Neuronal stem cell (in vitro differentiated cells): ENCODE measurements at regions not wholly inside any gene's neighbourhood (a gene's known extent, or its start where the extent isn't known, plus 50 kb on each side); places are given as distances from the start of the nearest gene placed in this dataset.

Experiments used
- DNase-seq: peaks from one replicate; pipeline ENCODE4 v3.0.0-alpha.2; 2013; ENCODE audit warnings: low spot score
- H2AFZ ChIP-seq: one replicate; pipeline ENCODE4 v1.6.1; 2013; ENCODE audit warnings: mild to moderate bottlenecking, low read length, inconsistent platforms
- H2AK5ac ChIP-seq: 2 replicates; pipeline ENCODE4 v1.6.1; 2013; ENCODE audit warnings: low read depth, mild to moderate bottlenecking, inconsistent platforms, low read length, moderate library complexity, mixed read lengths
- H2BK120ac ChIP-seq: 2 replicates; pipeline ENCODE4 v1.6.1; 2013; ENCODE audit warnings: low read depth, mild to moderate bottlenecking, inconsistent platforms, low read length, moderate library complexity, mixed read lengths
- H2BK12ac ChIP-seq: one replicate; pipeline ENCODE4 v1.6.1; 2013; ENCODE audit warnings: low read length, inconsistent platforms
- H2BK15ac ChIP-seq: 2 replicates; pipeline ENCODE4 v1.6.1; 2013; ENCODE audit warnings: mild to moderate bottlenecking, low read length, inconsistent platforms, mixed read lengths
- H2BK5ac ChIP-seq: one replicate; pipeline ENCODE4 v1.6.1; 2013; ENCODE audit warnings: inconsistent platforms, mild to moderate bottlenecking, low read length, moderate library complexity
- H3K14ac ChIP-seq: one replicate; pipeline ENCODE4 v1.6.1; 2013; ENCODE audit warnings: low read length, inconsistent platforms
- H3K18ac ChIP-seq: 2 replicates; pipeline ENCODE4 v1.6.1; 2013; ENCODE audit warnings: low read length, inconsistent platforms
- H3K23ac ChIP-seq: 2 replicates; pipeline ENCODE4 v1.6.1; 2013; ENCODE audit warnings: low read depth, mild to moderate bottlenecking, mixed read lengths, low read length, inconsistent platforms; ENCODE audit not compliant: poor library complexity
- H3K27ac ChIP-seq: replicated peaks from 3 replicates; pipeline ENCODE4 v1.5.1; 2013; ENCODE audit warnings: low read length, inconsistent platforms
- H3K27me3 ChIP-seq, 3 experiments: 2 replicates each; pipeline ENCODE4 v1.6.1; 2013; ENCODE audit warnings: low read length in 3 of 3, mild to moderate bottlenecking in 2 of 3, inconsistent platforms in 1 of 3, low read depth in 1 of 3, mixed read lengths in 1 of 3, moderate library complexity in 1 of 3; ENCODE audit not compliant: control insufficient read depth in 3 of 3, insufficient read depth in 3 of 3
- H3K36me3 ChIP-seq, 2 donors: replicated peaks in 1 of 2; 2 replicates each; pipeline ENCODE4 v1.6.1; 2013; ENCODE audit warnings: low read length in 2 of 2; ENCODE audit not compliant: control insufficient read depth in 2 of 2, insufficient read depth in 2 of 2
- H3K4ac ChIP-seq: 2 replicates; pipeline ENCODE4 v1.6.1; 2013; ENCODE audit warnings: inconsistent platforms, mild to moderate bottlenecking, low read length, moderate library complexity
- H3K4me1 ChIP-seq, 2 donors: 1 replicate in 1 of 2; 2 replicates in 1 of 2; pipeline ENCODE4 v1.6.1; 2013; ENCODE audit warnings: low read length in 2 of 2, low read depth in 1 of 2; ENCODE audit not compliant: control insufficient read depth in 2 of 2, insufficient read depth in 1 of 2
- H3K4me2 ChIP-seq: one replicate; pipeline ENCODE4 v1.6.1; 2013; ENCODE audit warnings: mild to moderate bottlenecking, low read length, inconsistent platforms; ENCODE audit not compliant: insufficient read depth, poor library complexity, severe bottlenecking
- H3K4me3 ChIP-seq, 2 donors: 2 replicates each; pipeline ENCODE4 v1.5.1; 2013; ENCODE audit warnings: low read length in 2 of 2, mild to moderate bottlenecking in 2 of 2, inconsistent platforms in 1 of 2, moderate library complexity in 1 of 2
- H3K79me1 ChIP-seq: one replicate; pipeline ENCODE4 v1.6.1; 2013; ENCODE audit warnings: low read depth, mild to moderate bottlenecking, inconsistent platforms, low read length, moderate library complexity
- H3K9ac ChIP-seq: one replicate; pipeline ENCODE4 v1.6.1; 2013; ENCODE audit warnings: mild to moderate bottlenecking, low read depth, low read length, inconsistent platforms; ENCODE audit not compliant: poor library complexity
- H3K9me3 ChIP-seq, 2 donors: replicated peaks in 1 of 2; 2 replicates each; pipeline versions ENCODE3 to v1.6.1; 2013; ENCODE audit warnings: low read length in 2 of 2, mild to moderate bottlenecking in 2 of 2, inconsistent platforms in 1 of 2, low read depth in 1 of 2, mixed read lengths in 1 of 2, moderate library complexity in 1 of 2; ENCODE audit not compliant: control insufficient read depth in 2 of 2, insufficient read depth in 1 of 2
- H4K8ac ChIP-seq: one replicate; pipeline ENCODE4 v1.6.1; 2013; ENCODE audit warnings: low read depth, mild to moderate bottlenecking, inconsistent platforms, low read length, moderate library complexity
- H4K91ac ChIP-seq: one replicate; pipeline ENCODE4 v1.6.1; 2013; ENCODE audit warnings: low read length, low read depth, mild to moderate bottlenecking, inconsistent platforms; ENCODE audit not compliant: poor library complexity
- WGBS, 2 donors: extraction: QIAGEN DNeasy Blood & Tissue Kit; methylation state at CpG; one replicate each; pipeline ENCODE4 v1.1.7; 2013; ENCODE audit warnings: missing lambda C conversion rate in 2 of 2, mixed read lengths in 1 of 2; ENCODE audit not compliant: insufficient read length in 2 of 2, insufficient replicate concordance in 1 of 2; ENCODE audit errors: extremely low coverage in 2 of 2; 5-methylcytosine and 5-hydroxymethylcytosine counted together

DNA sequence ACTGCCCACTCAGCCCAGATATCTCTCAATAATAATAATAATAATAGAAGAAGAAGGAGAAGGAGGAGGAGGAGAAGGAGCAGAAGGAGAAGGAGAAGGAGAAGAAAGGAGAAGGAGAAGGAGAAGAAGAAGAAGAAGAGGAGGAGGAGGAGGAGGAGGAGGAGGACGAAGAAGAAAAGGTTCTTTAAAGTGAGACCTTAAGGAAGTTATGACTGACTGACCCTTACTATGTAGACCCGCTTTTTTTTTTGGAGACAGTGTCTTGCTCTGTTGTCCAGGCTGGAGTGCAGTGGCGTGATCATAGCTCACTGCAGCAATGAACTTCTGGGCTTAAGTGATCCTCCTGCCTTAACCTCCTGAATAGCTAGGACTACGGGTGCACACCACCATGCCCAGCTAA lies 88.9 kb upstream of the RFX8 start:
- H4K91ac ChIP-seq: no peak overlapping the region
- H3K27ac ChIP-seq: no peak overlapping the region
- no peak overlapping the region for H3K4me3 ChIP-seq
- H3K79me1 ChIP-seq: no peaks in the 10 kb centered on the region
- H3K36me3 ChIP-seq: no peaks in the 10 kb centered on the region
- no peak overlapping the region for H3K4me2 ChIP-seq
- no peaks in the 10 kb centered on the region for H3K27me3 ChIP-seq
- H3K9ac ChIP-seq: no peak overlapping the region
- H2BK120ac ChIP-seq: no peak overlapping the region
- no peak overlapping the region for H4K8ac ChIP-seq
- no peak for DNase-seq
- H2BK5ac ChIP-seq: no peak overlapping the region
- H3K4ac ChIP-seq: no peak overlapping the region
- H3K18ac ChIP-seq: no peak overlapping the region
- H2AK5ac ChIP-seq: no peak overlapping the region
- no peak overlapping the region for H3K23ac ChIP-seq
- H3K14ac ChIP-seq: no peak overlapping the region
- H2AFZ ChIP-seq: no peak overlapping the region
- H3K9me3 ChIP-seq: no peaks in the 10 kb centered on the region
- WGBS, 2 donors: no CpG with 5 or more reads among the region's 4 CpGs
- no peak overlapping the region for H2BK15ac ChIP-seq
- H2BK12ac ChIP-seq: no peak overlapping the region
- no peaks in the 10 kb centered on the region for H3K4me1 ChIP-seq

DNA sequence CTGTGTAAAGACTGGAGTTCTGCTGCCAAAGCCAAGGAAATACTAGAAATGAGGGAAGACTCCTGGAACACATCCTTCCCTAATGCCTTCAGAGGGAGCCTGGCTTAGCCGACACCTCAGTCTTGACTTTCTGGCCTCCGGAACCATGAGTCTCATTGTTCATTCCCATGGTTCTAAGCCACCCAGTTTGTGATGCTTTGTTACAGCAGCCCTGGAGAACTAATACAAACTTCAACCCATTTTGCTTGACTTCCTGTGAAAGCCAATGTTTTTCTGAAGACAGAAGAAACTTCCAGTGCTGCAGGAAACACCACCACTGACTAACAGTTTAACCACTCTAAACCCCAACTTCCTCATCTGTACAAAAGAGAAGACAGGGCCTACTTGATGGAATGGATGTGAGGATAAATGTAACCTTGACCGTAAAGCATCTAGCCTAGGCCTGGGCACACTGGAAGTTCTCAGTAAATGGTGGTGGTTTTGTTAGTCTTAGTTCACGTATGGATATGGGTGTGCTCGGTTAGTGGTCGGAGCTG lies 85.9 kb upstream of the RFX8 start:
- no CpG with 5 or more reads among the region's 6 CpGs for WGBS, 2 donors
- Histone ChIP-seq H3K9ac (no peak overlapping the region), H3K4me3 (no peak overlapping the region)

DNA sequence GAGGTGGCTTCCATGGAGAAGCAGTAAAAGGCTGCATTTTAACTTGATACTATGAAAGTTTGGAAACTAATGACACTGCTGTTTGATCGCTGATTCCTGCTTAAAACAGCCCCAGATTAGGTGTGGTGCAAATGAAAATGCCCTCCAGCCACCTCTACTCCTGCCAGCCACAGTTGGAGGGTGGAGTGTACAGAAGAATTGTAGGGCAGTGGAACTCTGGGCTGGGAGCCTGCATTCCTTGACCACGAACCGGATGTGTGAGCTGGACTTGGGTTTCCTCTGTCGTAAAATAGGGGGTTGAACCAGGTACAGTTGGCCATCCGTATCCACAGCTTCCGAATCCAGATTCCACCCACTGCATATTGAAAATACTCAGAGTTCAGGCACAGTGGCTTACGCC lies 84.6 kb upstream of the RFX8 start:
- Histone ChIP-seq H2BK12ac (no peak overlapping the region), H3K4ac (no peak overlapping the region), H2BK120ac (no peak overlapping the region), H2BK15ac (no peak overlapping the region), H3K14ac (peak overlapping the region; percentile 60), H2AFZ (no peak overlapping the region), H3K4me1 (no peaks in the 10 kb centered on the region), H3K9ac (no peak overlapping the region), H2BK5ac (no peak overlapping the region), H3K23ac (no peak overlapping the region), H3K27me3 (no peaks in the 10 kb centered on the region), H4K8ac (no peak overlapping the region), H3K18ac (no peak overlapping the region), H3K79me1 (no peaks in the 10 kb centered on the region), H4K91ac (no peak overlapping the region), H3K36me3 (no peaks in the 10 kb centered on the region), H3K27ac (no peak overlapping the region), H2AK5ac (no peak overlapping the region), H3K4me3 (no peak overlapping the region), H3K9me3 (peaks cover 0 to 2% of the 10 kb centered on the region in 2 donors), H3K4me2 (no peak overlapping the region)
- DNase-seq: no peak
- WGBS, 2 donors: no CpG with 5 or more reads among the region's 7 CpGs

More for the DNA sequence above, 85.9 kb upstream of the RFX8 start:
- H3K23ac ChIP-seq: no peak overlapping the region
- no peak overlapping the region for H3K4ac ChIP-seq
- H4K8ac ChIP-seq: no peak overlapping the region
- H2AK5ac ChIP-seq: no peak overlapping the region
- peaks cover 0 to 2% of the 10 kb centered on the region in 2 donors for H3K9me3 ChIP-seq
- no peaks in the 10 kb centered on the region for H3K79me1 ChIP-seq
- H2BK12ac ChIP-seq: no peak overlapping the region
- H3K14ac ChIP-seq: no peak overlapping the region
- DNase-seq: no peak
- H2BK5ac ChIP-seq: no peak overlapping the region
- no peak overlapping the region for H2BK15ac ChIP-seq
- H3K4me2 ChIP-seq: no peak overlapping the region
- no peak overlapping the region for H3K18ac ChIP-seq
- H2BK120ac ChIP-seq: no peak overlapping the region
- H3K36me3 ChIP-seq: no peaks in the 10 kb centered on the region
- no peak overlapping the region for H3K27ac ChIP-seq
- no peak overlapping the region for H4K91ac ChIP-seq
- H2AFZ ChIP-seq: no peak overlapping the region
- no peaks in the 10 kb centered on the region for H3K4me1 ChIP-seq
- H3K27me3 ChIP-seq: no peaks in the 10 kb centered on the region

DNA sequence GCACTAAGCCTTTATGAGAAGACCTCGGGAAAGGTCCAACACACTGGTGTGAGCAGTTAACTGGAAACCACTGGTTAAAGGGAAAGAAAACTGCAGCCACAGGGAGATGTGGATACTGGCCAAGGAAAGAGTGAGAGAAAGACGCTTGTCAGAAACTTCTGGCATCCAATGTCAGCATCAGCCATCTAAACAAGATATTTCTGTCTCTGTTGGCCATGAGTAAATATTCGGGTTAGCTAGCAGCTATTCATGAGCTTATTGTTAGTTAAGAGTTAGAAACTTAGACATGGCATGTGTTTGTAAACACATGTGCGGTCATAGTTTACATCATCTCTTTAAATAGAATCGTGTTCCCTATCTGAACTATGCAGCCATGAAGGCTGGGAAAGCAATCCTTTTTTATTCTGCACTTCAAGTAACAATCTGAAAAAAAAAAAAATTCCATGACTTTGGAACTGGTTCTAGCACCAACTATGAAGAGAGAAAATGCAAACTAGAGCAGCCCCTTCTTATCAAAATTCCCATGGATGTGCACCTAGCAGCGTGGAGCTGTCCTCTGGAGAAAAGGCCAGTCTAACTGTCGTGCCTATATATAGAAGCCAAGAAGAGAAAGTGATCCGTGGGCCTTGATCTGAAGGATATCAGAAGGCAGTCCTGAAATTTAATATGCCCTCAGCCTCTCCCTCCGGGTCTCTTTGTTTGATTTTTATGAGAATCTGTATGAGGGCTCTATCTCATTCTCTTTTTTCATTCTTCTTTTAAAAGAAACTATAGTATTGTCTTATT lies 84.0 kb upstream of the RFX8 start:
- Histone ChIP-seq H3K36me3 (no peaks in the 10 kb centered on the region), H3K27ac (no peak overlapping the region)

More for the DNA sequence above, 84.0 kb upstream of the RFX8 start:
- no CpG with 5 or more reads among the region's 9 CpGs for WGBS, 2 donors
- Histone ChIP-seq H4K8ac (no peak overlapping the region), H3K4ac (no peak overlapping the region), H2BK5ac (no peak overlapping the region), H2BK120ac (no peak overlapping the region), H2AFZ (no peak overlapping the region), H3K9me3 (peaks cover 0 to 2% of the 10 kb centered on the region in 2 donors), H3K9ac (no peak overlapping the region), H3K4me2 (no peak overlapping the region), H4K91ac (no peak overlapping the region), H3K4me1 (no peaks in the 10 kb centered on the region), H3K27me3 (no peaks in the 10 kb centered on the region), H2BK12ac (no peak overlapping the region), H3K79me1 (no peaks in the 10 kb centered on the region), H2AK5ac (no peak overlapping the region), H3K14ac (no peak overlapping the region), H3K4me3 (no peak overlapping the region), H3K18ac (no peak overlapping the region), H3K23ac (no peak overlapping the region), H2BK15ac (no peak overlapping the region)
- no peak for DNase-seq
